Omental fat pad (tissue), 3 donors: ENCODE measurements at regions not wholly inside any gene's neighbourhood (a gene's known extent, or its start where the extent isn't known, plus 50 kb on each side); places are given as distances from the start of the nearest gene placed in this dataset.

Experiments
- ATAC-seq: fragments of 150-250 bp; one replicate; pipeline ENCODE4 v1.9.1; 2016; ENCODE audit warnings: mild to moderate bottlenecking, moderate library complexity; ENCODE audit not compliant: low FRiP score
- DNase-seq: peaks from one replicate; pipeline ENCODE4 v3.0.0-alpha.2; 2019; ENCODE audit warnings: low spot score
- CTCF ChIP-seq, 3 donors: fragments of 450-650 bp; IDR thresholded peaks; one replicate each; pipeline ENCODE4 v1.5.1; 2016 to 2017; ENCODE audit warnings: antibody characterized with exemption in 3 of 3, mild to moderate bottlenecking in 3 of 3, moderate library complexity in 2 of 3

GRCh38 chr1:232403017-232403714, 226.8 kb downstream of the SIPA1L2 start:
- DNase-seq (no peak), ATAC-seq (no peak)
- no peak for TF ChIP-seq CTCF (IDR thresholded peaks at IDR 0.05)

GRCh38 chr1:232398823-232399222, 231.1 kb downstream of the SIPA1L2 start:
- DNase-seq, result no peak
- no peak for TF ChIP-seq CTCF (IDR thresholded peaks at IDR 0.05)
- no peak for ATAC-seq

DNA sequence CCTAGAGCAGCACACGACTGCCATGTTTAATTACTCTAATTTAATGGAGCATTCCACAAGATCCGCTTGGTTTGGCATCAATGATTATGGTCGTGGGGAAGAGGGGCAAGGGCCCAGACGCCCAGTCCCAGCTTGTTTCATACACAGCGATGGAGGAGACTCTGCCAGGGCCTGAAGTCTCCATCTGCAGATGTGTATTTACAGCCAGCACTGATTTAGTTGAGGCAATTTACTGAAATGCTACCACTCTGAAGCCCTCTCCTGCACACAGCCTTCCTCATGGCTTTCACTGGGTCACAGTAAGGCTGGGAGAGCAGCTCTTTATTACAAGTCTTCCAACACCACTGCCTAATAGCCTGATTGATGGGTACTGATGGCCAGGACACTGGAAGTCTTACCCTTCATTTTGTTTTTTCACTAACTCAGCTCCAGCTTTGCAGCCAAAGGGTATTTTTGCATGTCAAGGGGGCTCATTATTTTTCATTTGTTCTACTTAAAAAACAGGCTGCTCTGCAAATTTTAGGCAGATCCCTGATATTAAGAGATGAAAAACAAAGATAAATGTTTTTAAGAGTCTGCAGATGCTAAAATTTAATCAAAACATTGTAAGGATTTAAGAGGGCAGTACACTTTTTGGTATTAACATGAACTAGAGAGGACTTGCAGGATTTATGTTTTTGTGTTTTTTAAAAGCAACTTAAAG, 236.3 kb downstream of the SIPA1L2 start:
- TF ChIP-seq CTCF (IDR thresholded peaks at IDR 0.05), result no peak
- DNase-seq (no peak), ATAC-seq (no peak)

GRCh38 chr1:232393010-232393409, 236.9 kb downstream of the SIPA1L2 start:
- DNase-seq (no peak), ATAC-seq (no peak)
- TF ChIP-seq CTCF (IDR thresholded peaks at IDR 0.05), result no peak

- TF ChIP-seq CTCF (IDR thresholded peaks at IDR 0.05), result no peak
- no peak for ATAC-seq
- no peak for DNase-seq
Measured at GRCh38 chr1:232390590-232390989, 239.3 kb downstream of the SIPA1L2 start.

DNA sequence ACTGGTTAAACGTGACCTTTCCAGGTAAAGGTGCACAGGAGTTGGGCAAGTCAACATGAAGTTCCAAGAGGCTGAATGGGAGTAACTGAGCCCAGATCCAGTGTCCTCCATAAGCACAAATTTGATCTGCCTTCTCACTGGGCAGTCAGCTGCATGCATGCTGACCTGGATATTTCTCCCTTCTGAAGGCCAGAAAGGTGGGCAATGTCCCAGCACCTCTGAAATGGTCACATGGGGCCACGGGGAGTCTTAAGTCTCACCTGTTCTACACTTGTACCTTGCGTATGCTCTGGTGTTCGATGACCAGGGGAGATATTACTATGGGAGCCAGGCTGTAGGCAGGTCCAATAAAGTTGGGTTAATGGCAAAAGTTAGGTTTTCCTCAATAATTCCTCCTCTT, 240.2 kb downstream of the SIPA1L2 start:
- ATAC-seq (no peak), DNase-seq (no peak)
- TF ChIP-seq CTCF (IDR thresholded peaks at IDR 0.05), result no peak

DNA sequence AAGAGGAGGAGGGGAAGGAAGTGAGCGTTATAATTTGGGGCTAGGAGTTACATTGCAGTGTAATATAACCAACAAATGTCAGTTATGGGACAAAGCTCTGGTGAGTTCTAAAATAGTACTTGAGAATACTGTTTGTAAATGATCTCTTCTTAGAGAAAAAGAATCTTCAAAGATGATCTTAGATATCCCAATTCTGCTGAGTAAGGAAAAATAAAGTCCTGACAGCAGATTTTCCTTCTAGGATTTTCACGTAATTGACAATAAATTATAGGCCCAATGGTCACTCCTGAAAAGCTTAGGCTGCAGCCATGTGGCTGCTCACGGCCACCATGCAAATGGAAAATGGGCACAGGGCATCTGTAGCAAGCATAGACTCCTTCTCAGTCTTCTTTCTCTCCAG, 241.6 kb downstream of the SIPA1L2 start:
- no peak for ATAC-seq
- no peak for DNase-seq
- TF ChIP-seq CTCF (IDR thresholded peaks at IDR 0.05), result no peak
